ENCODE measurements at regions not wholly inside any gene's neighbourhood (a gene's known extent, or its start where the extent isn't known, plus 50 kb on each side); places are given as distances from the start of the nearest gene placed in this dataset.
"Not testable (repeated sequence)": the region's sequence is repeated elsewhere in the genome, so short reads cannot be mapped to it uniquely, and the experiment has no call there.

DNA sequence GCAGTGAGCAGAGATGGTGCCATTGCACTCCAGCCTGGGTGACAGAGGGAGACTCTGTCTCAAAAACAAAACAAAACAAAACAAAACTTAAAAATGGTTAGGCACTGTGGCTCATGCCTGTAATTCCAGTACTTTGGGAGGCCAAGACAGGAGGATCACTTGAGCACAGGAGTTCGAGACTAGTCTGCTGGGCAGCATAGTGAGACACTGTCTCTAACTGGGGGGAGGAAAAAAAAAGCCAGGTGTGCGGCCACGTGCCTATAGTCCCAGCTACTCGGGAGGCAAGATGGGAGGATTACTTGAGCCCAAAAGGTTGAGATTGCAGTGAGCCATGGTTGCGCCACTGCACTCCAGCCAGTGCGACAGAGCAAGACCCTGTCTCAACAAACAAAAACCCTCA lies 105.5 kb upstream of the TPTE start:
- TF ChIP-seq POLR2A (IDR thresholded peaks at IDR 0.05), result not testable (repeated sequence)
- TF ChIP-seq, protein P1, sequence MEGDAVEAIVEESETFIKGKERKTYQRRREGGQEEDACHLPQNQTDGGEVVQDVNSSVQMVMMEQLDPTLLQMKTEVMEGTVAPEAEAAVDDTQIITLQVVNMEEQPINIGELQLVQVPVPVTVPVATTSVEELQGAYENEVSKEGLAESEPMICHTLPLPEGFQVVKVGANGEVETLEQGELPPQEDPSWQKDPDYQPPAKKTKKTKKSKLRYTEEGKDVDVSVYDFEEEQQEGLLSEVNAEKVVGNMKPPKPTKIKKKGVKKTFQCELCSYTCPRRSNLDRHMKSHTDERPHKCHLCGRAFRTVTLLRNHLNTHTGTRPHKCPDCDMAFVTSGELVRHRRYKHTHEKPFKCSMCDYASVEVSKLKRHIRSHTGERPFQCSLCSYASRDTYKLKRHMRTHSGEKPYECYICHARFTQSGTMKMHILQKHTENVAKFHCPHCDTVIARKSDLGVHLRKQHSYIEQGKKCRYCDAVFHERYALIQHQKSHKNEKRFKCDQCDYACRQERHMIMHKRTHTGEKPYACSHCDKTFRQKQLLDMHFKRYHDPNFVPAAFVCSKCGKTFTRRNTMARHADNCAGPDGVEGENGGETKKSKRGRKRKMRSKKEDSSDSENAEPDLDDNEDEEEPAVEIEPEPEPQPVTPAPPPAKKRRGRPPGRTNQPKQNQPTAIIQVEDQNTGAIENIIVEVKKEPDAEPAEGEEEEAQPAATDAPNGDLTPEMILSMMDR (IDR thresholded peaks at IDR 0.05), result not testable (repeated sequence)

Data from adrenal gland (tissue), 5 donors.